IgD-negative memory B cell (primary cell): ENCODE measurements at regions not wholly inside any gene's neighbourhood (a gene's known extent, or its start where the extent isn't known, plus 50 kb on each side); places are given as distances from the start of the nearest gene placed in this dataset.

Source experiments
- H3K27ac Mint-ChIP-seq, 3 donors: one replicate each; pipeline ENCODE4 v1.8.0; 2020 to 2022; ENCODE audit warnings: mild to moderate bottlenecking in 3 of 3, mixed read lengths in 3 of 3, moderate library complexity in 1 of 3
- H3K27me3 Mint-ChIP-seq: one replicate; pipeline ENCODE4 v1.8.0; 2021; ENCODE audit warnings: mixed read lengths
- H3K36me3 Mint-ChIP-seq: one replicate; pipeline ENCODE4 v1.8.0; 2020; ENCODE audit warnings: mild to moderate bottlenecking, mixed read lengths
- H3K4me1 Mint-ChIP-seq, 3 donors: one replicate each; pipeline ENCODE4 v1.8.0; 2020 to 2022; ENCODE audit warnings: mixed read lengths in 3 of 3, mild to moderate bottlenecking in 1 of 3
- H3K4me3 Mint-ChIP-seq, 4 donors: one replicate each; pipeline ENCODE4 v1.8.0; 2020 to 2022; ENCODE audit warnings: mild to moderate bottlenecking in 4 of 4, mixed read lengths in 4 of 4, moderate library complexity in 3 of 4
- H3K9me3 Mint-ChIP-seq, 3 donors: one replicate each; pipeline ENCODE4 v1.8.0; 2020 to 2021; ENCODE audit warnings: mixed read lengths in 3 of 3, mild to moderate bottlenecking in 1 of 3

GRCh38 chr21:27108228-27108627 is 141.3 kb upstream of the ADAMTS5 start:
- H3K4me1 Mint-ChIP-seq: no peaks in the 10 kb centered on the region
- H3K36me3 Mint-ChIP-seq: no peaks in the 10 kb centered on the region

DNA sequence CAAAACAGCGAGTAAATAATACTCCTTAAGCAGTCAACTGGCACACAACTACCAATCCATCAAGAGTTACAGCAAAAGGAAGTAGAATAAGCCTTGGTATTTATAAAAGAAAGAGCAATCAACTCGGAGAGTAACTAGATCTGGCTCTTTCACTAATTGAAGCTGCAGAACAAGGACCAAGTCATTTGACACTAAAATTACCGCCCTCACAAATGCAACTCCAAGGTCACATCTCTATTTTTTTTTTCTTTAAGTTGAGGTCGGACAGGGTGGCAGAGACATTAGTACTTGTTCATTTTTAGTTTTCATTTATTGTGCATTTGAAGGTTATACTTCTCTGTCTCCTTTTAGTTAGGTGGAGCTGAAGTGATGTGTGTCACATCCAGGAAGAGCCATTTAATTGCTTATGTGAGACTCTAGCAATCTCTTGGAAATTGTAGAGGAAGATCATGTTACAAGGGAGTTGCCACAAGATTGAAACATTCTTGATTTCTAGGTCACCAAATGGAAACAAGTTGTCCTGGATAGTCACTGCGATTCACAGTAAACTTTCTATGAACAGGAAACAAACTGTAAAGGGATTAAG is 138.1 kb upstream of the ADAMTS5 start:
- H3K9me3 Mint-ChIP-seq: peaks cover 5 to 14% (median 8%) of the 10 kb centered on the region in 3 donors
- H3K27ac Mint-ChIP-seq: no peak overlapping the region
- no peak overlapping the region for H3K4me3 Mint-ChIP-seq
- peaks cover 1% of the 10 kb centered on the region for H3K27me3 Mint-ChIP-seq
- peaks cover 0 to 3% (median 0%) of the 10 kb centered on the region in 3 donors for H3K4me1 Mint-ChIP-seq
- no peaks in the 10 kb centered on the region for H3K36me3 Mint-ChIP-seq

More at GRCh38 chr21:27108228-27108627, 141.3 kb upstream of the ADAMTS5 start:
- Mint-ChIP-seq H3K4me3 (no peak overlapping the region), H3K27ac (no peak overlapping the region), H3K9me3 (peaks cover 2 to 14% (median 2%) of the 10 kb centered on the region in 3 donors), H3K27me3 (no peaks in the 10 kb centered on the region)

DNA sequence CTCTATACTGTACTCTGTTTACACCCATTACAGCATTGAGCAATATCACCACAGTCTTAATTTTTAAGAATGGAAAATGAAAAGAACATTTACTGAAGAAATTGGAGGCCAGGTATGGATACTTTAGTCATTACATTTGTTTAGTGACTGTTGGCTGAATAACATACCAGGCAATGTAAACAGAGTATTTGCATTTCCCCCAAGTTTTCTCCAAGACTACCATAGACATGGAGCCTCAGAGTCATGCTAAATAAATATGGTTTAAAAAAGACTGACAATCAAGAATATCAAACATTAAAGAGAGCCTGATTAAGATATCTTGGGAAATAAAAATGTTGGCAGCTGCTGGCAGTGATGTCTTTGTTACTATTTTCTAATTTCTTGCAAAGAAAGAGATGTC is 136.9 kb upstream of the ADAMTS5 start:
- Mint-ChIP-seq H3K9me3 (peaks cover 5 to 14% (median 10%) of the 10 kb centered on the region in 3 donors), H3K27ac (no peak overlapping the region), H3K4me1 (peaks cover 0 to 3% (median 0%) of the 10 kb centered on the region in 3 donors), H3K36me3 (no peaks in the 10 kb centered on the region), H3K4me3 (no peak overlapping the region), H3K27me3 (peaks cover 1% of the 10 kb centered on the region)

DNA sequence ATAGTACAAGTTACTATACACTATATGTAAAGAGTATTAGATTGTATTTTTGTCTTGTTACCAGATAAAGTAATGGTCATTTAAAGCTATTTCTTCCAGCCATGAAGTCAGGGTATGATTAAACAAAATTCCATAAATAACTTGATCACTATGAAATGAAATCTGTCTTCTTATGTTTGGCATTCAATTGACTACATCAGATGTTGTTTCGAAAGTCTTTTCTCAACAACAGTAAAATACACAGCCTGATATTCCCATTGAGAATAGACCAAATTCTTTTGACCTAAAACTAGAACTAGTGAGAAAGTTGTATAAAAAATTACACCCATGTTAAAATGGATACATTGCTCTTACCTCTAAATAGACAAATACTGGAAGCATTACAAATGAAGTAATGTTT is 134.6 kb upstream of the ADAMTS5 start:
- peaks cover 1% of the 10 kb centered on the region for H3K27me3 Mint-ChIP-seq
- H3K4me3 Mint-ChIP-seq: no peak overlapping the region
- peaks cover 3 to 10% (median 8%) of the 10 kb centered on the region in 3 donors for H3K9me3 Mint-ChIP-seq
- no peak overlapping the region for H3K27ac Mint-ChIP-seq
- no peaks in the 10 kb centered on the region for H3K36me3 Mint-ChIP-seq
- peaks cover 0 to 3% (median 0%) of the 10 kb centered on the region in 3 donors for H3K4me1 Mint-ChIP-seq

- H3K36me3 Mint-ChIP-seq: no peaks in the 10 kb centered on the region
- H3K27ac Mint-ChIP-seq: no peak overlapping the region
- no peaks in the 10 kb centered on the region for H3K27me3 Mint-ChIP-seq
- H3K4me3 Mint-ChIP-seq: no peak overlapping the region
- H3K4me1 Mint-ChIP-seq: no peaks in the 10 kb centered on the region
- peaks cover 0 to 8% (median 2%) of the 10 kb centered on the region in 3 donors for H3K9me3 Mint-ChIP-seq
Observed at GRCh38 chr21:27094184-27094948, 127.5 kb upstream of the ADAMTS5 start.

DNA sequence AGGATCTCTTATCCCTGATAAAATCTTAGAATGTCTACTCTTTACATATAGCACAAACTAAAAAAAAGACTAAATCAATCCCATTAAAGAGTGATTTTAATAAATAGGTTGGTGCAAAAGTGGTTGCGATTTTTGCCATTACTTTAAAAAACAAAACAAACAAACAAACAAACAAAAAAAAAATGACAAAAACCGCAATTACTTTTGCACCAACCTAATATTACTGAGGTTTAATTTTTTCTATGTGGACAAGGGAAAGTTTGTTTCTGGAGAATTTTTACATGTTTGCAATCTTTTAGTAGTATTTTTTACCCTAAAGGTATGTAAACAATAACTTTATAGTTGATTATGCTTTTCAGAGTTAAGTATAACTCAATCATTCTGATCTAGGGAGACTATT is 119.7 kb upstream of the ADAMTS5 start:
- H3K27ac Mint-ChIP-seq: no peak overlapping the region
- peaks cover 0 to 2% (median 0%) of the 10 kb centered on the region in 3 donors for H3K4me1 Mint-ChIP-seq
- H3K27me3 Mint-ChIP-seq: no peaks in the 10 kb centered on the region
- H3K4me3 Mint-ChIP-seq: no peak overlapping the region
- no peaks in the 10 kb centered on the region for H3K36me3 Mint-ChIP-seq
- H3K9me3 Mint-ChIP-seq: peaks cover 0 to 10% (median 3%) of the 10 kb centered on the region in 3 donors

GRCh38 chr21:27086186-27086585 is 119.3 kb upstream of the ADAMTS5 start:
- Mint-ChIP-seq H3K27ac (no peak overlapping the region), H3K9me3 (peaks cover 0 to 10% (median 3%) of the 10 kb centered on the region in 3 donors), H3K4me1 (peaks cover 0 to 2% (median 0%) of the 10 kb centered on the region in 3 donors), H3K4me3 (no peak overlapping the region), H3K36me3 (no peaks in the 10 kb centered on the region), H3K27me3 (no peaks in the 10 kb centered on the region)

GRCh38 chr21:27085387-27085786 is 118.5 kb upstream of the ADAMTS5 start:
- no peaks in the 10 kb centered on the region for H3K27me3 Mint-ChIP-seq
- H3K9me3 Mint-ChIP-seq: peaks cover 0 to 10% (median 3%) of the 10 kb centered on the region in 3 donors
- H3K4me3 Mint-ChIP-seq: no peak overlapping the region
- no peaks in the 10 kb centered on the region for H3K36me3 Mint-ChIP-seq
- peaks cover 0 to 2% (median 0%) of the 10 kb centered on the region in 3 donors for H3K4me1 Mint-ChIP-seq
- no peak overlapping the region for H3K27ac Mint-ChIP-seq

GRCh38 chr21:27083144-27083543 is 116.3 kb upstream of the ADAMTS5 start:
- Mint-ChIP-seq H3K4me3 (no peak overlapping the region), H3K36me3 (no peaks in the 10 kb centered on the region), H3K4me1 (peaks cover 0 to 2% (median 0%) of the 10 kb centered on the region in 3 donors), H3K27me3 (no peaks in the 10 kb centered on the region), H3K27ac (no peak overlapping the region), H3K9me3 (peaks cover 3 to 10% (median 6%) of the 10 kb centered on the region in 3 donors)

DNA sequence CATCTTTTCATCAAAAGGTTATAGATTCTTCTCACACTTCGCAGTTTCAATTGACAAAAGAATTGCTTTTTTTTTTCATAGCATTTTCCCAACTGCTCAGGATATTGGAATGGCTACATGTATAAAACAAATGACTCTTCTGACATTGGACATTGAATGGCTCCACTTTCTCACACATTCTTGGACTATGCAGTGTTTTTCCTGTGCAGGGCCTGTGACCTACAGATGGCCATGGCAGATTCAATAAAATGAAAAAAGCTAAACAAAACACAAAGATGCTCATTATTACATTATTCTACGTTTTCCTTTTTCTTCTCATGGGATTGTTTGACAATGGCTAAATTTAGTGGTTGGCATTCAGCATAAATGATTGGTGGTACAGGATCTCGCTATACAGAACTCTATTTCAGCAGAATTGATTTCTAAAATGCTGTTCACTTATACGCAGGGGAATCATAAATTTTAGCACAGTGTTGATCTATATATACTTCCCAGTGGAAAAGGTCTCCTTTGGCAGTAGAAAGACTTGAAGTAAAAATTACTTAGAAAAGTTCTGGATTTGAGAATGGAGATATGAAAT is 115.6 kb upstream of the ADAMTS5 start:
- H3K36me3 Mint-ChIP-seq: no peaks in the 10 kb centered on the region
- H3K27me3 Mint-ChIP-seq: no peaks in the 10 kb centered on the region
- H3K4me1 Mint-ChIP-seq: peaks cover 0 to 2% (median 0%) of the 10 kb centered on the region in 3 donors
- H3K27ac Mint-ChIP-seq: no peak overlapping the region
- peaks cover 3 to 10% (median 6%) of the 10 kb centered on the region in 3 donors for H3K9me3 Mint-ChIP-seq
- H3K4me3 Mint-ChIP-seq: peak overlapping the region in 1 of 4 donors; percentile 19

- Mint-ChIP-seq H3K27ac (no peak overlapping the region), H3K4me3 (no peak overlapping the region), H3K4me1 (peaks cover 0 to 3% (median 0%) of the 10 kb centered on the region in 3 donors), H3K27me3 (no peaks in the 10 kb centered on the region), H3K36me3 (no peaks in the 10 kb centered on the region), H3K9me3 (peaks cover 3 to 10% (median 6%) of the 10 kb centered on the region in 3 donors)
Observed at GRCh38 chr21:27079636-27080240, 112.8 kb upstream of the ADAMTS5 start.

DNA sequence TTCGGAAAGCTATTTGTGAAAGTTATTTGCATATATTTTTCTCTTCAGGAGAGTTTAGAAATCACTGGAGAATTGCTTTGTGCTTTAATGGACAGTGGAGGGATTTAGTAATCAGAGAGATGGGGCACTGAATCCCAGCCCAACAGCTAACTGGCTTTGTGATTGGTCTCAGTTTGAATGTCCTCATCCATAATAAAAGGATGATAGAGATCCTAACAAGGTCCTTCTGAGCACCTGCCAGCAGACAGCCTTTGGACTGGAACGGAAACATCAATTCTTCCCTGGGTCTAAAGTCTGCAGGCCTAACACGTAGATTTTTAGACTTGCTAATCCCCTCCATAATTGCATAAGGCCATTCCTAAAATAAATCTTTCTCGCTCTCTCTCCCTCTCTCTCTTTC is 112.0 kb upstream of the ADAMTS5 start:
- Mint-ChIP-seq H3K27ac (no peak overlapping the region), H3K9me3 (peaks cover 3 to 8% (median 4%) of the 10 kb centered on the region in 3 donors), H3K4me1 (peaks cover 0 to 3% (median 0%) of the 10 kb centered on the region in 3 donors), H3K27me3 (no peaks in the 10 kb centered on the region), H3K4me3 (no peak overlapping the region), H3K36me3 (no peaks in the 10 kb centered on the region)

- Mint-ChIP-seq H3K9me3 (peaks cover 3 to 5% (median 4%) of the 10 kb centered on the region in 3 donors), H3K27ac (no peak overlapping the region), H3K36me3 (no peaks in the 10 kb centered on the region), H3K4me3 (no peak overlapping the region), H3K4me1 (peaks cover 0 to 2% (median 0%) of the 10 kb centered on the region in 3 donors), H3K27me3 (no peaks in the 10 kb centered on the region)
Observed at GRCh38 chr21:27077501-27077900, 110.6 kb upstream of the ADAMTS5 start.

DNA sequence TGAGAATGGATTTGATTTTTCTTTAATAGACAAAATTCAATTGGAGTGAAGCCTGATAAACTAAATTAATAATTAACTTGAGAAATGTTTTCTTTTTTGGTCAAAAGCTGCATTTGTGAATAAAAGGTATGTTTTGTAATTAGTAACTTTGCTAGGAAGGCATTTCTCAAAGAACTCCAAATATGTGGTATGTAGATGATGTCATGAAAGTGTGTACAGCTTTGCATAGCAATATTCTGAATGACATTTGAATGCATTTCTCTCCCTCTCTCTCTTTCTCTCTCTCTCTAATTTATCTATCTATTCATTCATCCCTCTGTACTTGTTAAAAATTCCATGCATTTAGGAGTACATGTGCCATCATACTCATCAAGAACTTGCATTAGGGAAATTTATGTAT is 109.1 kb upstream of the ADAMTS5 start:
- Mint-ChIP-seq H3K9me3 (peaks cover 3 to 8% (median 4%) of the 10 kb centered on the region in 3 donors), H3K27me3 (no peaks in the 10 kb centered on the region), H3K4me1 (peaks cover 0 to 1% (median 0%) of the 10 kb centered on the region in 3 donors)

More for the DNA sequence above, 109.1 kb upstream of the ADAMTS5 start:
- Mint-ChIP-seq H3K36me3 (no peaks in the 10 kb centered on the region), H3K4me3 (no peak overlapping the region), H3K27ac (no peak overlapping the region)
